Astrocyte (in vitro differentiated cells and primary cell): ENCODE measurements at regions not wholly inside any gene's neighbourhood (a gene's known extent, or its start where the extent isn't known, plus 50 kb on each side); places are given as distances from the start of the nearest gene placed in this dataset.

Source experiments
- DNase-seq: peaks from one replicate; pipeline ENCODE4 v3.0.0-alpha.2; 2010; ENCODE audit warnings: low read depth
- FAIRE-seq: peaks from 2 replicates; lab custom pipeline; 2011; peaks lifted over from hg19 to GRCh38; lab: Jason Lieb, UNC
- H2AFZ ChIP-seq: 2 replicates; pipeline ENCODE4 v1.6.0; 2012; ENCODE audit warnings: low read depth, low read length, inconsistent platforms
- H3K27ac ChIP-seq: 2 replicates; pipeline ENCODE4 v1.5.1; 2011; ENCODE audit warnings: low read depth, low read length, inconsistent platforms
- H3K27me3 ChIP-seq: 2 replicates; pipeline ENCODE4 v1.6.0; 2011; ENCODE audit warnings: low read length, inconsistent platforms; ENCODE audit not compliant: insufficient read depth
- H3K36me3 ChIP-seq: 2 replicates; pipeline ENCODE4 v1.5.1; 2011; ENCODE audit warnings: low read length, inconsistent platforms; ENCODE audit not compliant: insufficient read depth
- H3K4me1 ChIP-seq: 2 replicates; pipeline ENCODE4 v1.5.1; 2011; ENCODE audit warnings: low read length, inconsistent platforms; ENCODE audit not compliant: insufficient read depth
- H3K4me2 ChIP-seq: 2 replicates; pipeline ENCODE4 v1.6.0; 2012; ENCODE audit warnings: low read length, inconsistent platforms
- H3K4me3 ChIP-seq: 2 replicates; pipeline ENCODE4 v1.5.1; 2011; ENCODE audit warnings: low read depth, mild to moderate bottlenecking, low read length, inconsistent platforms; ENCODE audit not compliant: insufficient read depth
- H3K79me2 ChIP-seq: 2 replicates; pipeline ENCODE4 v1.6.0; 2012; ENCODE audit warnings: mild to moderate bottlenecking, low read length, inconsistent platforms; ENCODE audit not compliant: insufficient read depth
- H3K9ac ChIP-seq: 2 replicates; pipeline ENCODE4 v1.6.0; 2012; ENCODE audit warnings: mild to moderate bottlenecking, low read length, inconsistent platforms
- H3K9me3 ChIP-seq: 2 replicates; pipeline ENCODE4 v1.5.1; 2012; ENCODE audit warnings: low read depth, mild to moderate bottlenecking, low read length, inconsistent platforms; ENCODE audit not compliant: insufficient read depth
- H4K20me1 ChIP-seq: 2 replicates; pipeline ENCODE4 v1.6.0; 2012; ENCODE audit warnings: low read length, inconsistent platforms; ENCODE audit not compliant: insufficient read depth
- H3K27ac Mint-ChIP-seq: one replicate; pipeline ENCODE4 v1.8.0; 2021; ENCODE audit warnings: mild to moderate bottlenecking, mixed read lengths; ENCODE audit not compliant: unreplicated experiment
- H3K27me3 Mint-ChIP-seq: one replicate; pipeline ENCODE4 v1.8.0; 2021; ENCODE audit warnings: low read depth, mixed read lengths; ENCODE audit not compliant: unreplicated experiment
- H3K36me3 Mint-ChIP-seq: one replicate; pipeline ENCODE4 v1.8.0; 2021; ENCODE audit warnings: low read depth, mixed read lengths; ENCODE audit not compliant: unreplicated experiment
- H3K4me1 Mint-ChIP-seq: one replicate; pipeline ENCODE4 v1.8.0; 2021; ENCODE audit warnings: low read depth, mixed read lengths; ENCODE audit not compliant: unreplicated experiment
- H3K4me3 Mint-ChIP-seq: one replicate; pipeline ENCODE4 v1.8.0; 2021; ENCODE audit warnings: mild to moderate bottlenecking, moderate library complexity, mixed read lengths; ENCODE audit not compliant: unreplicated experiment
- H3K9me3 Mint-ChIP-seq: one replicate; pipeline ENCODE4 v1.8.0; 2021; ENCODE audit warnings: mild to moderate bottlenecking, mixed read lengths; ENCODE audit not compliant: unreplicated experiment
- EZH2 ChIP-seq: IDR thresholded peaks from 2 replicates; pipeline ENCODE4 v1.6.1; 2012; ENCODE audit warnings: mild to moderate bottlenecking, low read length, inconsistent platforms; ENCODE audit not compliant: insufficient read depth
- TF ChIP-seq, protein P1 (sequence below): IDR thresholded peaks from 2 replicates; pipeline ENCODE4 v1.5.1; 2011; ENCODE audit warnings: low read depth, mild to moderate bottlenecking, inconsistent platforms, low read length, moderate library complexity; ENCODE audit not compliant: insufficient read depth

DNA sequence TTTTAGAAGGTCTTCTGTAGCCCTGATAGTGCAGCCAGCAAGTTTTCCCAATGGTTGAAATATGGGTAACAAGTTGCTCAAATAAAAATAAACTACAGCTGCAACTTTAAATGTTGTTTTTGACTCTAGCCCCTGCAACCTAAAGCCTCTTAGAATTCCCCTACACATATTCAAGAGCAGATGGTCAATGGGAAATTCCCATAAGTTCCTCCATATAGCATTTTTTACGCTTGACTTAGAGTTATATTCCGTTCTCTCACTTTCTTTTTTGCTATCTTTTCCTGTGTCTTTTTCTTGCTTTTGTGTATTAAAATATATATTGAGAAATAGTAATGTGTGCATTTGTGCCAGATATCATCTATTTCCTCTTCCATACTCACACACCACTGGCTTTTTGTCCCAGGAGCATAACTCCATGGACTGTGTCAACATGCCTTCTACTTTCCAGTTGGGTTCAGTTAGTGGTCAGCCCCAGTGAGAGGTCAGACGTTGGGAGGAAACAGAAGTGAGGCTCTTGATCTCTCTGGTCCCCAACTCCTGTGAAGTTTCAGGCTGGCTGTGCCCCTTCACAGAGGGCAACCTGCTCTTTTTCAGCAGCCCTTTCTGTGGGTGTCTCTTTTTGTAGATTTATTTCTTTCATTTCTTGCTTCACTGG, 63.3 kb upstream of the TP63 start:
- peaks cover 24% of the 10 kb centered on the region for H3K4me1 Mint-ChIP-seq
- H3K27ac Mint-ChIP-seq = no peak overlapping the region
- no peak overlapping the region for H3K9ac ChIP-seq
- no peaks in the 10 kb centered on the region for H3K27me3 Mint-ChIP-seq
- no peak overlapping the region for H2AFZ ChIP-seq
- no peak overlapping the region for H3K4me2 ChIP-seq
- H3K36me3 Mint-ChIP-seq = no peaks in the 10 kb centered on the region
- DNase-seq (no peak), FAIRE-seq (no peak)
- H3K36me3 ChIP-seq = no peaks in the 10 kb centered on the region
- no peaks in the 10 kb centered on the region for H4K20me1 ChIP-seq
- no peak overlapping the region for H3K4me3 ChIP-seq
- H3K27me3 ChIP-seq = peaks cover 6% of the 10 kb centered on the region
- no peaks in the 10 kb centered on the region for H3K9me3 Mint-ChIP-seq
- H3K4me1 ChIP-seq = peaks cover 5% of the 10 kb centered on the region
- no peaks in the 10 kb centered on the region for H3K79me2 ChIP-seq
- no peak overlapping the region for H3K4me3 Mint-ChIP-seq
- H3K9me3 ChIP-seq = no peaks in the 10 kb centered on the region
- TF ChIP-seq, protein P1, sequence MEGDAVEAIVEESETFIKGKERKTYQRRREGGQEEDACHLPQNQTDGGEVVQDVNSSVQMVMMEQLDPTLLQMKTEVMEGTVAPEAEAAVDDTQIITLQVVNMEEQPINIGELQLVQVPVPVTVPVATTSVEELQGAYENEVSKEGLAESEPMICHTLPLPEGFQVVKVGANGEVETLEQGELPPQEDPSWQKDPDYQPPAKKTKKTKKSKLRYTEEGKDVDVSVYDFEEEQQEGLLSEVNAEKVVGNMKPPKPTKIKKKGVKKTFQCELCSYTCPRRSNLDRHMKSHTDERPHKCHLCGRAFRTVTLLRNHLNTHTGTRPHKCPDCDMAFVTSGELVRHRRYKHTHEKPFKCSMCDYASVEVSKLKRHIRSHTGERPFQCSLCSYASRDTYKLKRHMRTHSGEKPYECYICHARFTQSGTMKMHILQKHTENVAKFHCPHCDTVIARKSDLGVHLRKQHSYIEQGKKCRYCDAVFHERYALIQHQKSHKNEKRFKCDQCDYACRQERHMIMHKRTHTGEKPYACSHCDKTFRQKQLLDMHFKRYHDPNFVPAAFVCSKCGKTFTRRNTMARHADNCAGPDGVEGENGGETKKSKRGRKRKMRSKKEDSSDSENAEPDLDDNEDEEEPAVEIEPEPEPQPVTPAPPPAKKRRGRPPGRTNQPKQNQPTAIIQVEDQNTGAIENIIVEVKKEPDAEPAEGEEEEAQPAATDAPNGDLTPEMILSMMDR = no peak
- no peak for TF ChIP-seq EZH2
- no peak overlapping the region for H3K27ac ChIP-seq

DNA sequence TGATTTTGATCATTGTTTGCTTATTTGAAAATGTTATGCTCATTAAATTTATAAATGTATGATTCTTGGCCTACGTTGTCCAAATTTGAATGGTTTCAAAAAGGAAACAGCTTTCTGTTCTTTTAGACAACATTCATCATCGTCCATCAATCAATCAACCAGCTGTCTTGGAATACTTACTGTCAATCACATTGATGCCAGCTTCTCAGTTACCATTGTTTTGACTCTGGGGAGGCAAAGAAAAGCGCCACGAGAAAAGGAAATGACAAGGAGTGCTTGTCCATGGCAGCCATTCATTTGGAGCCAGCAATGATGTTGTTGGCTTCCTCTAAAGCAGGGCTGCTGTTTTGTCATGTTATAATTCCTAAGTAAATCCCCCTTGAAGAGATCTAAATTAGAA, 62.2 kb upstream of the TP63 start:
- no peak overlapping the region for H3K4me2 ChIP-seq
- H4K20me1 ChIP-seq = no peaks in the 10 kb centered on the region
- H3K9me3 ChIP-seq = no peaks in the 10 kb centered on the region
- no peak overlapping the region for H3K9ac ChIP-seq
- no peaks in the 10 kb centered on the region for H3K36me3 ChIP-seq
- H3K79me2 ChIP-seq = no peaks in the 10 kb centered on the region
- no peaks in the 10 kb centered on the region for H3K9me3 Mint-ChIP-seq
- FAIRE-seq (no peak), DNase-seq (no peak)
- no peaks in the 10 kb centered on the region for H3K27me3 Mint-ChIP-seq
- H3K4me1 Mint-ChIP-seq = peaks cover 24% of the 10 kb centered on the region
- H3K27ac Mint-ChIP-seq = no peak overlapping the region
- no peak overlapping the region for H2AFZ ChIP-seq
- peaks cover 5% of the 10 kb centered on the region for H3K4me1 ChIP-seq
- no peaks in the 10 kb centered on the region for H3K36me3 Mint-ChIP-seq
- H3K4me3 ChIP-seq = no peak overlapping the region
- TF ChIP-seq, protein P1 = no peak
- H3K27ac ChIP-seq = no peak overlapping the region
- H3K4me3 Mint-ChIP-seq = no peak overlapping the region
- peaks cover 6% of the 10 kb centered on the region for H3K27me3 ChIP-seq

DNA sequence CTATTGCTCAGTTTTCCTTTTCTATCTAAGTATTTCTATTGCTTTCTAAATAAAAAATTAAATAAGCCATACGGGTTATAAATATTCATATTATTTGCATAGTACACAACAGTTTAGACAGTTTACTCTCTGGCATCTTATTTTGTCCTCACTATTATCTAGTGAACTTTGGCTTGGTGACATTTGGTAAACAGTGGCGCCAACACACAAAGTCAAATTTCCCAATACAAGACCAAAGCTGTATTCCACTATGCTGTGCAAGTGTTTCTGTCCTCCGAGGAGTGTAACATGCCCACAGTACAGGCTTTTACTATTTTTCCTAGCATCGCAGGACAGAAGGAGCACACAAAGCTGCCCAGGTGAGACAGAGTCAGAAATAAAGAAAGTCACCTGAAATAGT, 61.7 kb upstream of the TP63 start:
- H3K9me3 Mint-ChIP-seq = no peaks in the 10 kb centered on the region
- Histone ChIP-seq H3K27ac (no peak overlapping the region), H3K9ac (no peak overlapping the region), H3K36me3 (no peaks in the 10 kb centered on the region), H2AFZ (no peak overlapping the region), H3K27me3 (peaks cover 6% of the 10 kb centered on the region), H3K79me2 (no peaks in the 10 kb centered on the region), H3K4me3 (no peak overlapping the region), H3K4me2 (no peak overlapping the region), H3K4me1 (peaks cover under 1% of the 10 kb centered on the region), H3K9me3 (no peaks in the 10 kb centered on the region), H4K20me1 (no peaks in the 10 kb centered on the region)
- no peak overlapping the region for H3K27ac Mint-ChIP-seq
- TF ChIP-seq EZH2 = no peak
- TF ChIP-seq, protein P1 = no peak
- H3K4me1 Mint-ChIP-seq = peaks cover 19% of the 10 kb centered on the region
- no peak for FAIRE-seq
- DNase-seq = no peak
- no peaks in the 10 kb centered on the region for H3K36me3 Mint-ChIP-seq
- no peak overlapping the region for H3K4me3 Mint-ChIP-seq
- no peaks in the 10 kb centered on the region for H3K27me3 Mint-ChIP-seq
